A549 (cell line): ENCODE measurements at regions not wholly inside any gene's neighbourhood (a gene's known extent, or its start where the extent isn't known, plus 50 kb on each side); places are given as distances from the start of the nearest gene placed in this dataset.

Experiments
- ATAC-seq, 2 experiments: fragments of 200-7000 bp in 1 of 2; fragments of >200 bp in 1 of 2; cut with Nextera tagmentation in 1 of 2; cut with Tn5 transposase in 1 of 2; 3 replicates each; pipeline versions ENCODE4 v1.8.0 to v1.9.1; 2018 to 2020; ENCODE audit warnings: mild to moderate bottlenecking in 1 of 2, moderate library complexity in 1 of 2
- CTCF ChIA-PET: fragments of 300-600 bp; sonication (Branson Sonifier 250); formaldehyde crosslinking; extraction: SDS; loops from one replicate; lab custom pipeline; 2021; ENCODE audit warnings: antibody characterized with exemption, inconsistent platforms; lab: Yijun Ruan, JAX
- POLR2A ChIA-PET: fragments of 350-600 bp; formaldehyde crosslinking; extraction: SDS; loops from one replicate; lab custom pipeline; 2021; ENCODE audit warnings: antibody characterized with exemption, inconsistent platforms; lab: Yijun Ruan, JAX
- DNase-seq, 2 experiments: peaks; one replicate each; pipeline versions ENCODE4 v3.0.0 to v3.0.0-alpha.2; 2011 to 2016; ENCODE audit warnings: low read depth in 1 of 2, low spot score in 1 of 2
- FAIRE-seq: peaks from 2 replicates; lab custom pipeline; 2011; peaks lifted over from hg19 to GRCh38; lab: Jason Lieb, UNC
- H3K27ac ChIP-seq, 2 experiments: fragments of >200 bp; sonication (Bioruptor Twin); formaldehyde crosslinking; 3 replicates each; pipeline ENCODE4 v1.5.1; 2016 to 2017
- H3K4me1 ChIP-seq: fragments of >200 bp; sonication (Bioruptor Twin); formaldehyde crosslinking; 3 replicates; pipeline ENCODE4 v1.6.1; 2016
- H3K4me2 ChIP-seq: fragments of >200 bp; sonication (Bioruptor Twin); formaldehyde crosslinking; 3 replicates; pipeline ENCODE4 v1.6.1; 2016
- H3K4me3 ChIP-seq: fragments of >200 bp; sonication (Bioruptor Twin); formaldehyde crosslinking; 3 replicates; pipeline ENCODE4 v1.5.1; 2016
- H3K9me3 ChIP-seq: fragments of >200 bp; sonication (Bioruptor Twin); formaldehyde crosslinking; 3 replicates; pipeline ENCODE4 v1.6.1; 2016
- BHLHE40 ChIP-seq: IDR thresholded peaks from 2 replicates; pipeline ENCODE4 v1.6.1; 2012; ENCODE audit warnings: low read depth, low read length, inconsistent platforms
- EHF ChIP-seq: fragments of 250-450 bp; sonication (Bioruptor Pico); IDR thresholded peaks from 2 replicates; pipeline ENCODE4 v1.5.0; 2020; ENCODE audit warnings: mild to moderate bottlenecking
- EHMT2 ChIP-seq: fragments of 200-600 bp; sonication (generic); IDR thresholded peaks from 2 replicates; pipeline ENCODE4 v1.6.1; 2016; ENCODE audit warnings: antibody characterized with exemption, low read depth, mild to moderate bottlenecking, moderate library complexity
- ESRRA ChIP-seq: fragments of 150-350 bp; IDR thresholded peaks from 2 replicates; pipeline ENCODE4 v1.6.1; 2014; ENCODE audit warnings: mild to moderate bottlenecking, low read length, borderline replicate concordance
- FOXS1 ChIP-seq: fragments of 250-450 bp; sonication (Bioruptor Pico); IDR thresholded peaks from 2 replicates; pipeline ENCODE4 v1.5.0; 2020; ENCODE audit warnings: mild to moderate bottlenecking, moderate library complexity
- JUN ChIP-seq, 2 experiments: fragments of >200 bp; sonication (Bioruptor Twin); formaldehyde crosslinking; IDR thresholded peaks; 2 replicates in 1 of 2; 3 replicates in 1 of 2; pipeline ENCODE4 v1.6.1; 2016 to 2017
- MAFK ChIP-seq: fragments of 450-650 bp; IDR thresholded peaks from 2 replicates; pipeline ENCODE4 v1.6.1; 2014; ENCODE audit not compliant: partially characterized antibody
- NFE2L2 ChIP-seq: fragments of 150-350 bp; conservative IDR thresholded peaks from 2 replicates; pipeline ENCODE4 v1.6.1; 2014; ENCODE audit warnings: low read length
- NPAS2 ChIP-seq: fragments of 250-450 bp; sonication (Bioruptor Pico); IDR thresholded peaks from 2 replicates; pipeline ENCODE4 v1.8.0; 2022; ENCODE audit warnings: mild to moderate bottlenecking, moderate library complexity, borderline replicate concordance
- NR3C1 ChIP-seq: fragments of >200 bp; sonication (Bioruptor Twin); formaldehyde crosslinking; IDR thresholded peaks from 3 replicates; pipeline ENCODE4 v1.6.1; 2017
- POLR2AphosphoS2 ChIP-seq: conservative IDR thresholded peaks from 2 replicates; pipeline ENCODE4 v1.6.1; 2012; ENCODE audit warnings: low read length, improper control_type of control experiment, inconsistent platforms
- RFX5 ChIP-seq: fragments of 450-650 bp; IDR thresholded peaks from 2 replicates; pipeline ENCODE4 v1.7.1; 2014; ENCODE audit warnings: antibody characterized with exemption, mild to moderate bottlenecking, moderate library complexity
- SMC3 ChIP-seq: fragments of >200 bp; sonication (Bioruptor Twin); formaldehyde crosslinking; IDR thresholded peaks from 3 replicates; pipeline ENCODE4 v1.6.1; 2018; ENCODE audit warnings: inconsistent platforms
- SREBF2 ChIP-seq: fragments of 450-650 bp; IDR thresholded peaks from 2 replicates; pipeline ENCODE4 v1.6.1; 2014; ENCODE audit warnings: mild to moderate bottlenecking, moderate library complexity
- TFCP2L1 ChIP-seq: fragments of 250-450 bp; sonication (Bioruptor Pico); IDR thresholded peaks from 2 replicates; pipeline ENCODE4 v1.5.0; 2021; ENCODE audit warnings: mild to moderate bottlenecking
- ZFP36 ChIP-seq: fragments of 450-650 bp; IDR thresholded peaks from 2 replicates; pipeline ENCODE4 v1.6.1; 2014; ENCODE audit warnings: borderline replicate concordance; ENCODE audit not compliant: partially characterized antibody
- ZNF302 ChIP-seq: fragments of 250-450 bp; sonication (Bioruptor Pico); IDR thresholded peaks from 2 replicates; pipeline ENCODE4 v1.9.0; 2021; ENCODE audit warnings: inconsistent platforms, mild to moderate bottlenecking, moderate library complexity
- whole genome bisulfite sequencing: methylation state at CpG from one replicate; pipeline ENCODE4 v1.1.6; 2017; ENCODE audit errors: missing lambda C conversion rate; 5-methylcytosine and 5-hydroxymethylcytosine counted together
- TF ChIP-seq, protein P1 (sequence below): fragments of 150-350 bp; IDR thresholded peaks from 2 replicates; pipeline ENCODE4 v1.6.1; 2014; ENCODE audit warnings: low read depth, mild to moderate bottlenecking, low read length
- TF ChIP-seq, protein P2 (sequence below): IDR thresholded peaks from 2 replicates; pipeline ENCODE4 v1.6.1; 2012; ENCODE audit warnings: low read depth, borderline replicate concordance
- TF ChIP-seq, protein P3 (sequence below): fragments of 450-650 bp; IDR thresholded peaks from 2 replicates; pipeline ENCODE4 v1.6.1; 2014; ENCODE audit warnings: antibody characterized with exemption

DNA sequence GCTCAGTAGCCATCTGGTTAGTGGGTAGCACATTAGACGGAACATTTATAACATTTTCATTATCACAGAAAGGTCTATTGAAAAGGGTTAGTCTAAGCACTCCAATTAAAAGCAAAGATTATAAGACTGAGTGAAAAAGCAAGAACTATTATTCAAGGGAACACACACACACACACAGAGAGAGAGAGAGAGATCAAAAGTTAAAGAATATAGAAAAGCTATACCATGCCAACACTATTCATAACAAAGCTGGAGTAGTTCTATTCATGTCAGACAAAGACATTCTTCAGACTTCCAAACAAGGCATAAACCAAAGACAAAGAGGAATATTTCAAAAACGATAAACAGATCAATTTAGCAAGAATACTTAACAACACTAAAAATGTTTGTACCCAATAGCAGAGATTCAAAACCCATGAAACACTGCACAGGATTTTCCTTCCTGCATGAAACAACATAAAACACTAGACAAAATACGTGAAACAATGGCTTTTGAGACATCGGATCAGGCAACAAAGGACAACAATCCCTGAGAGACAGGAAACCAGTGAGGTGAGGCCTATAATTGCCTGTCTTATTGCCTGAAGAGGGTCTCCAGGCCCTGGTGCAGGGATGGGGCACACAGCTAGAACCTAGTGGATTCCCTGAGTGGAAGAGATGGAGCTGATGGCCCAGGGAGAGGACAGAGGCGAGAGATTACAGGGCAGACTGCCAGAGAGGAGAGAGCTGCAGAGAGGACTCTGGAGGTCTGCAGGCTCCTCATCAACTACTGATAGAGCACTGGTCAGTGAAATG is 83.6 kb upstream of the NPAS2 start:
- POLR2A ChIA-PET: interaction anchor here (0.7 kb wide), 1 partner anchor 25 kb away, joined by 5 read pairs; no protein-coding TSS in a partner anchor
- FAIRE-seq (no peak), DNase-seq (no peak), ATAC-seq (no peak)
- TF ChIP-seq SREBF2 (no peak), MAFK (no peak), TFCP2L1 (no peak), SMC3 (no peak), ZNF302 (CRISPR knock-in tag) (no peak), POLR2AphosphoS2 (no peak), NFE2L2 (no peak), NR3C1 (no peak), ZFP36 (no peak), RFX5 (no peak)
- no peak overlapping the region for H3K4me3 ChIP-seq
- H3K4me2 ChIP-seq: no peak overlapping the region
- peak overlapping the region in 1 of 2 experiments; percentile 29; a peak in 1 of 6 replicates for H3K27ac ChIP-seq
- H3K4me1 ChIP-seq: peaks cover 30% of the 10 kb centered on the region
- 77% methylated on average over 5 of the region's 5 CpGs for WGBS
- CTCF ChIA-PET: interaction anchor here (1.4 kb wide), 1 partner anchor 84 kb away, joined by 4 read pairs; the partner anchor contains the start of gene NPAS2
- H3K9me3 ChIP-seq: no peaks in the 10 kb centered on the region

DNA sequence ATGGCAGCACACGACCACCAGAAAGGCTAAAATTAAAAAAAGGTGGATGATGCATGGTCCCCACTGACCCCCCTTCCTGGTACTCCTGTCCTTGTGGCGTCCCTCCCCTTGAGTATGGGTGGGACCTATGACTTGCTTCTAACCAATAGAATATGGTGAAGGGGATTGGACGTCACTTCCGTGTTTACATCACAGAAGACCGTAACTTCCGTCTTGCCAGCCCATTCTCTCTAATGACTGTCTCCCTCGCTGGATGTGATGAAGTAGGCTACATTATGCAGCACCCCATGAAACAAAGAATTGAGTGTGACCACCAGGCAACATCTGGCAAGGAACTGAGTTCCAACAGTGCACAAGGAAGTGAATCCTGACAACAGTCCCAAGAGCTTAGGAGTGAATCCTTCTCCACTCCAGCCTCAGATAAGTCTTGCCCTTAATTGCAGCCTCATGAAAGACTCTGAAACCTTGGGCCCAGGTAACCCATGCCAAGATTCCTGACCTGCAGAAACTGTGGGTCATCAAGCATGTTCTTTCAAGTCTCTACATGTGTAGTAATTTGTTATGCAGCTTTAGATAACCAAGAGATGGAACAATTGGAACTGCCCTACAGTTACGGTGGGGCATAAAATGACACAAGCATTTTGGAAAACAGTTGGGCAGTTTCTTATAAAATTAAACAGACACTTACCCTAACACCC is 80.1 kb upstream of the NPAS2 start:
- Histone ChIP-seq H3K9me3 (no peaks in the 10 kb centered on the region), H3K4me2 (no peak overlapping the region), H3K4me1 (peaks cover 23% of the 10 kb centered on the region), H3K4me3 (no peak overlapping the region), H3K27ac (0 out of 6 replicates have a peak overlapping the region, but pooled peaks have one; percentile 15 to 26)
- TF ChIP-seq POLR2AphosphoS2 (no peak), BHLHE40 (no peak), JUN (IDR thresholded peaks at IDR 0.05) (no peak), EHMT2 (no peak), FOXS1 (CRISPR knock-in tag) (no peak), NPAS2 (CRISPR knock-in tag) (no peak), ZNF302 (CRISPR knock-in tag) (no peak), ESRRA (no peak), SMC3 (no peak), EHF (CRISPR knock-in tag) (no peak)
- TF ChIP-seq, protein P1, sequence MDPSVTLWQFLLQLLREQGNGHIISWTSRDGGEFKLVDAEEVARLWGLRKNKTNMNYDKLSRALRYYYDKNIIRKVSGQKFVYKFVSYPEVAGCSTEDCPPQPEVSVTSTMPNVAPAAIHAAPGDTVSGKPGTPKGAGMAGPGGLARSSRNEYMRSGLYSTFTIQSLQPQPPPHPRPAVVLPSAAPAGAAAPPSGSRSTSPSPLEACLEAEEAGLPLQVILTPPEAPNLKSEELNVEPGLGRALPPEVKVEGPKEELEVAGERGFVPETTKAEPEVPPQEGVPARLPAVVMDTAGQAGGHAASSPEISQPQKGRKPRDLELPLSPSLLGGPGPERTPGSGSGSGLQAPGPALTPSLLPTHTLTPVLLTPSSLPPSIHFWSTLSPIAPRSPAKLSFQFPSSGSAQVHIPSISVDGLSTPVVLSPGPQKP: no peak
- TF ChIP-seq, protein P2, sequence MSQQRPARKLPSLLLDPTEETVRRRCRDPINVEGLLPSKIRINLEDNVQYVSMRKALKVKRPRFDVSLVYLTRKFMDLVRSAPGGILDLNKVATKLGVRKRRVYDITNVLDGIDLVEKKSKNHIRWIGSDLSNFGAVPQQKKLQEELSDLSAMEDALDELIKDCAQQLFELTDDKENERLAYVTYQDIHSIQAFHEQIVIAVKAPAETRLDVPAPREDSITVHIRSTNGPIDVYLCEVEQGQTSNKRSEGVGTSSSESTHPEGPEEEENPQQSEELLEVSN: no peak
- TF ChIP-seq, protein P3, sequence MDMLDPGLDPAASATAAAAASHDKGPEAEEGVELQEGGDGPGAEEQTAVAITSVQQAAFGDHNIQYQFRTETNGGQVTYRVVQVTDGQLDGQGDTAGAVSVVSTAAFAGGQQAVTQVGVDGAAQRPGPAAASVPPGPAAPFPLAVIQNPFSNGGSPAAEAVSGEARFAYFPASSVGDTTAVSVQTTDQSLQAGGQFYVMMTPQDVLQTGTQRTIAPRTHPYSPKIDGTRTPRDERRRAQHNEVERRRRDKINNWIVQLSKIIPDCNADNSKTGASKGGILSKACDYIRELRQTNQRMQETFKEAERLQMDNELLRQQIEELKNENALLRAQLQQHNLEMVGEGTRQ: no peak
- 82% methylated on average over 8 of the region's 8 CpGs for WGBS
- ChIA-PET CTCF (interaction anchor here (1.4 kb wide), 1 partner anchor 9 kb away, joined by 4 read pairs; no protein-coding TSS in a partner anchor), POLR2A (no interaction called here)
- no peak for DNase-seq
- ATAC-seq: no peak
- no peak for FAIRE-seq
